ENCODE measurements at regions not wholly inside any gene's neighbourhood (a gene's known extent, or its start where the extent isn't known, plus 50 kb on each side); places are given as distances from the start of the nearest gene placed in this dataset.

GRCh38 chrX:7280520-7280919, 132.6 kb upstream of the PUDP start:
- DNase-seq (ENCODE audit: low spot score): no peak

GRCh38 chrX:7272346-7272745, 124.4 kb upstream of the PUDP start:
- DNase-seq (ENCODE audit: low spot score): no peak

DNA sequence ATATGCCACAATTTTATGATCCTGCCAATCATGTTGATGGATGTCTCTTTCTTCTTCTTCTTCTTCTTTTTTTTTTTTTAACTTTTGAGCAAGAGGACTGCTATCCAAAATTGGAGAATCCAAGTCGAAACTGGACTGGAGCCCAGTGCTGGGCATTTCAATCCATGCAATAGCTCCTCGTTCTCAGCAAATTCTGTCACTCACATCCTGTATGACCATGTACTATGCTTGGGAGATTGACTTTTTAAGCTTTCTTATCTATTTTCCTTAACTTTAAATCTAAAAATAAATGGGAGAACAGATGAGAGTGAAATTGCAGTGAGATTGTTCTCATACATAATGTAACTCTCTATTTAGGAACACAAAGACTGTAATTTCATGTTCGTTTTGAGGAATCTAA, 123.0 kb upstream of the PUDP start:
- no peak for DNase-seq (ENCODE audit: low spot score)

DNA sequence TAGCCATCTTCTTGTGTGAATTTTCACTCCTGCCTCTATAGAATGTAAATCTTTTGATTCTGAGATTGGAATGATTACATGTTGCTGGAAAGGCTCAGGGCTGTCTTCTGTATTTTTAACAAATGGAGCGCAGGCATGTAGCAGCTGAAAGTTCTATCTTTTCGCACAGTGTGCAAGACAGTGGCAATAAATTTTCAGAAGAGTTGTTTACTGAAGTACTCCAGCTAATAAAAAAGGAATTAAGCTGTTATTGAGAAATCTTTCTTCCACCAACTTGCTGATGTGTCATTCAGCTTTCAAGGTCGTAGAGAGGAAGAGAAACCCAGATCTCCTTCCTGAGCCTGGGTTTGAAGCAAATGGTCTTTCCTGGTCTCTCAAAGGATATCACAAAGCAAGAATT, 122.0 kb upstream of the PUDP start:
- peak; percentile 12 for DNase-seq (ENCODE audit: low spot score)

GRCh38 chrX:7269589-7269988, 121.6 kb upstream of the PUDP start:
- DNase-seq (ENCODE audit: low spot score): no peak

- DNase-seq (ENCODE audit: low spot score): no peak
Observed at GRCh38 chrX:7266288-7266687, 118.3 kb upstream of the PUDP start.

DNA sequence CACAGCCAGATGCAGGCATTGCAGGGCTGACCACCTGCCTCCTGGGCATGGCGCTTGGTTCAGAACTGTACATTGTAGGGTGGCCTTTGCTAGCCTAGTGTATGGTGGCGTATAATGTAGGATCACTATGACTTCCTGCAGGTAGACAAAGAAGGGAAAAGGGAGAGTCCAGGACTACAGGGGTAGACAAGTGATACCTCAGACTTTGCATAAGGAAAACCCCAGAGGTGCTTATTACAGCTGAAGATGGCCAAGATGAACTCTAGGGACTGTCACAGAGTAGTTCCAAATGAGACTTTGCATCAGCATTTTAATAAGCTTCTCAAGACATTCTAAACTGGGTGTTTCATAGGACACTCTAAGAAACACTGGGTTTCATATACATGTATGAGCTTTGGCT, 116.4 kb upstream of the PUDP start:
- DNase-seq (ENCODE audit: low spot score): no peak

- DNase-seq (ENCODE audit: low spot score): peak; percentile 16
Observed at GRCh38 chrX:7263961-7264360, 116.0 kb upstream of the PUDP start.

DNA sequence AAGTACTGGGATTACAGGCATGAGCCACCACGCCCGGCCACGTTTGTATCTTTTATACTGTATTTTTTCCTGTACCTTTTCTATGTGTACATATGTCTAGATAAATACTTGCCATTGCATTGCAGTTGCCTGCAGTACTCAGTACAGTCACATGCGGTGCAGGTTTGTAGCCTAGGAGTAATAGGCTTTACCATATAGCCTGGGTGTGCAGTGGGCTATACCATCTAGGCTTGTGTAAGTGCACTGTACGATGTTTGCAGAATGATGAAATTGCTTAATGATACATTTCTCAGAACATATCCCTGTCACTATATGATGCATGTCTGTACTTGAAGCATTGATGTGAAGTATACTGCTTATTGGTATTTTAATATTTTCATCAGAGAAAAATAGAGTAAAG, 115.4 kb upstream of the PUDP start:
- no peak for DNase-seq (ENCODE audit: low spot score)

- no peak for DNase-seq (ENCODE audit: low spot score)
Observed at GRCh38 chrX:7262551-7262950, 114.6 kb upstream of the PUDP start.

DNA sequence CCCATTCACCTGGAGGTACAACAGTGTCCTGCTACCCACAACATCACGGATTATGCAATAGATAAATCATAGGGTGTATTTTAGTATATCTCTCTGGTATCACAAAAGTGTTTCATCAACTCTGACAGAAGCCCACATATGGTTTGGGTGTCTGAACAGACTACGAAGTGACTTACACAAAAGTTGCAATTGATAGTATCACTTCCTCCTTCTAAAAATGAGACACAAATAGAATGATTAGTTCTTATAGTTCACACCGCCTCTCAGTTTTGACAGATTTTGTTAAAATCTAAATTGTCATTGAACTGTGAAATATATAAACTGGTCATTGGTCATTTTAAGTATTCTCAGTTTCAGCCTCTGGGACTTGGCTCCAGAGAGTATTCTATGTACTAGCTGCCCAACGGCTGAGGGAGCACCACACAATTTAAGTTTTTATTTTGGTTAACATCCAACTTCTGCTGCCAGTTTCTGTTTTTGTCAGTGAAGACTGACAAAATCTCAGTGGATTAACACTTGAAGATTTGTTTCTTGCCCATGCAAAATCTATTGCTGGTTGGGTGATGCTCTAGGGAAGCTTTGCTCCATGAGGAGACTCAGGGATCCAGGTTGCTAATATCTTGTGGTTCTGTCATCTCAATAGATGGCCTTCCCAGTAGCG, 113.8 kb upstream of the PUDP start:
- no peak for DNase-seq (ENCODE audit: low spot score)

DNA sequence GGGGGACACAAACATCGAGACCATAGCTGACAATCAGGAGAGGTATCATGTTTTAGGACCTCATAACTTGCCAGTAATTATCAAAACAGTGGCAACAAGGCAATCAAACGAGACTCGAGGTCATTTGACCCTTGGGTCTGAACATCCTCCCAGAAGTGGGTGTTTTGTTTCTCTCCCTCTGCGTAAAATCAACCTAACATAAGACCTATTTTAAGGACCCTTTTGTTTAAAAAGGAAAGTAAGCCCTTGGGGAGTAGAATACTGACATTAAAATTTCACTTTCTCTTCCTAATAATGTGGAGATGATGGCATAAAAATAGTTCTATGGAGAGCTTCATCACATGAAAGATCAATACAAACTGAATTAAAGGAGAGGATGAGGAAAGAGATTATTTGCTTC, 106.2 kb upstream of the PUDP start:
- DNase-seq (ENCODE audit: low spot score): no peak

- no peak for DNase-seq (ENCODE audit: low spot score)
Observed at GRCh38 chrX:7253565-7253964, 105.6 kb upstream of the PUDP start.

DNA sequence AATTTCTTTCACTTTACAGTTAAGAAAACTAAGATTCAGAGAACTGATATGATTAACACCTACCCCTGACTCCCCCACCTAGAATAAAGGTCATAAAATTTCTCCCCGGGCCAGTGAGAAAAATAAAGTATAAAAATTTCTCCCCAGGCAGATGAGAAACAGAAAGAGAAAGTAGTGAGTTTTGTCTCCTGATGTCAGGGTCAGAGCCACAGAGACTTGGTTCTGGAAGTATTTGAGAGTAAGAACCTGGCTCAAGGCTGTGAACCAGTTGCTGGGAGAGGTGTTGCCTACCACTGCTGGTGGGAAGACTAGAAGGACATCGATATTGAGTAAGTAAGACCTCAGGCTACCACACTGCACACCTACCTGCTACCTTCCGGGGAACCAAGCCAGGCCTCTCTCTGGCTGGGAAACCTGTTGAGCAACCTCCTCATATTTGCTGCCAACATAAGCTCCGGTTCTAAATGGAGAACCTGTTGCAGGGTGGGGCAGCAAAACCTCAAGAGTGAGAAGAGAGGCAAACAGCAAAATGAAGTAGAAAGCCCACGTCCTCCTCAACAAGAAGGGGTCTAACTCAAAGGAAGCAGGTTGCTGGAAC, 104.2 kb upstream of the PUDP start:
- no peak for DNase-seq (ENCODE audit: low spot score)

- DNase-seq (ENCODE audit: low spot score): no peak
Observed at GRCh38 chrX:7247346-7247745, 99.4 kb upstream of the PUDP start.

DNA sequence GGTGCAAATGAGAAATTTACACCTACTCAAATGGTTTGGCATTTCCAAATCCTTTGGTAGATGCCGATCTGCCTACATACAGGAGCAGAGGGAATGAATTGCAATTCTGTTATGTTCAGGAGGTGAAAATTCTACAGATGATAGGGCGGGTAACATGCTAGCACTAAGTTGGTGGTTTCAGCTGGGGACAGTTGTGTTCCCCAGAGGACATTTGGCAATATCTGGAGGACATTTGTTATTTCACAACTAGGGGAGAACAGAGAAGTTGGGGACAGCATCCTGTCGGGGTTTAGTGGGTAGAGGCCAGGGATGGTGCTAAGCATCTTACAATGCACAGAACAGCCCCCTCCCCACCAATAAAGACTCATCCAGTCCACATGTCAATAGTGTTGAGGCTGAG, 96.5 kb upstream of the PUDP start:
- DNase-seq (ENCODE audit: low spot score): no peak

DNA sequence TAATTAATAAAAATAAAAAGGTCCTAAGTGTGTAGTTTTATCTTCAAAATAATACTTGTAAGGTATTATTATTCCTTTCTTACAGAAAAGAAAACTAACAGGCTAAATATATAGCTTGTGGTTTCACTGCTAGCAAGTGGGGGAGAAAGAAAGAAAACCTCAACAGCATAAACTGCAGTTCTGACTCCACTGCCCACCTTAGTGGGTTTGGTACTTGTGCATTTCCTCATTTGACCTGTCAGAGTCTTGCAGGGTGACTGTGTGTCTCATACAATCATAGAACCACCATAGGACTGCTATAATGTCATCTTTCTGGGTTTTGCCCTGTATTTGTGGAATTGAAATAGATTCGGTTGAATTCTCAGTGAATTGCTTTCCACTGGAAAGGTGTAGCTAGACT, 94.7 kb upstream of the PUDP start:
- DNase-seq (ENCODE audit: low spot score): no peak

- DNase-seq (ENCODE audit: low spot score): no peak
Observed at GRCh38 chrX:7240929-7241328, 93.0 kb upstream of the PUDP start.

- DNase-seq (ENCODE audit: low spot score): no peak
Observed at GRCh38 chrX:7235071-7235470, 87.1 kb upstream of the PUDP start.

DNA sequence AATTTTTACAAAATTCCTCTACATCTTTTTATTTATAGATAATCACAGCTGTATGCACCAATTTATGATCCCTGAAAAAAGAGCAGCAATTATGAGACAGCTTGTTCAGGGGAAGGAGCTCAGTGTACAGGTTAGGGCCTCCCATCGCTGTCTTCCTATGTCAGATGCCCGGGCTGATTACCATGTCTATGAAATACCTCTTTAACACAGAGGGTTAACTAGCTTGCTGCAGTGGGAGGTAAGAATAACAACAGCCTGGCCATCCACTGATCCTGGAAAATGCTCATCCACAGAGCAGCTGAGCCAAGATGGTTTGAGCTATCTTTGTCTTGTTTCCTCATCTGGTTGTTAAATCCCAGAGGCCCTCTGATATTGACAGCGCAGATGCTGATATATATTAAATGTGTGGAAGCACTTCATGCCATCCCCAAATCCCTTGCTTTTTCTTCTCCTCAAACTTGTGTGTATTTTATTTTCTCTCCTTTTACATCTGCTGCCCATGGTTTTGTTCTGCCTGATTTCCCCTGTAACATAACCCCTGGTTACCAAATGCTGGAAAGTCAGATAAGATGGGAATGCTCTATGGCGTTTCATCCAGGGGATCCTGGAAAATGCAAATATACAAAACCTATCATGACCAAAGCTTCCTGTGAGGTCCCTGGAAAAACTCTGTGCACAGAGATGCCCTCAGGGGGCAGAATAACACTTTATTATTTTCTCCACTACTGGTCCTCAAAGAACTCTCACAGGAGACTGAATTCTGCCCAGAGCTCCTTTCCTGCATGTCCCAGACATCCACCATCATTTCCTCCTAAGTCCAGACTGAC, 85.8 kb upstream of the PUDP start:
- no peak for DNase-seq (ENCODE audit: low spot score)

DNA sequence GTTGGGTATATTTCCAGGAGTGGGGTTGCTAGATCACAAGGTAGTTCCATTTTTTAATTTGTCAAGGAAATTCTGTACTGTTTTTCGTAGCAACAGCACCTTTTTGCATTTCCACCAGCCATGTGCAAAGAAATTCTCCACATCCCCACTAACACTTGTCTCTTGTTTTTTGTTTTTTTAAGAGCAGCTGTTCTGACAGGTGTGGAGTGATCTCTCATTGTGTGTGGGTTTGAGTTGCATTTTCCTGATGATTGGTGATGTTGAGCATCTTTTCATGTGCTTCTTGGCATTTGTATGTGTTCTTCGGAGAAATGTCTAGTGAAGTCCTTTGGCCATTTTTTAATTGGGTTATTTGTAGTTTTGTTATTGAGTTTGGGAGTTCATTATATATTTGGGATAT, 80.3 kb upstream of the PUDP start:
- no peak for DNase-seq (ENCODE audit: low spot score)

DNA sequence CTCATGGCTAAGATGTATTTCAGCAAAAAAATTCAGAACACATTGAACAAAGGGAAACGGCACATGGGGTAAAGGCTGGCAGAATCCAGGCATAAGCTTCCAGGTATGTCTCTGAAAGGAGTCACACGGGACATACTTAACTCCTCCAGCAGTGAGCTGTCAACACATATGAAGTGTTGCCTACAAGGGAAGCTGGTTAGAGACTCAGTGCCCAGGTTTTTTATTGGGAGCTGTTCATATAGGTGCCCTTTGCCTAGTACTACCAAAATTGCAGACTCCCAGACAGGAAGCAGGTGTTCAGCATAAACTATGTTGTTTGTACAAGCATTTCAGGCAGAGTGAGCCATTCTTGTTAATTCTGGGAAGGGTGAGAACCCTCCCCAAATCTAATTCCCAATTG, 77.4 kb upstream of the PUDP start:
- DNase-seq (ENCODE audit: low spot score): no peak

DNA sequence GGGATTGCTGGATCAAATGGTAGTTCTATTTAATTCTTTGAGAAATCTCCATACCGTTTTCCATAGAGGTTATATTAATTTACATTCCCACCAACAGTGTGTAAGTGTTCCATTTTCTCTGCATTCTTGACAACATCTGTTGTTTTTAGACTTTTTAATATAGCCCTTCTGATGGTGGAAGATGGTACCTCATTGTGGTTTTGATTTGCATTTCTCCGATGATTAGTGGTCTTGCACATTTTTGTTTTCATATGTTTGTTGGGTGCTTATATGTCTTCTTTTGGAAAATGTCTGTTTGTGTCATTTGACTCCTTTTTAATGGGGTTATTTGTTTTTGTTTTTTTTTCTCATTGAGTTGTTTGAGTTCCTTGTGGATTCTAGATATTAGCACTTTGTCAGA, 75.3 kb upstream of the PUDP start:
- DNase-seq (ENCODE audit: low spot score): no peak

GRCh38 chrX:7220121-7220520, 72.2 kb upstream of the PUDP start:
- no peak for DNase-seq (ENCODE audit: low spot score)
